Left kidney (tissue), 1 donor: ENCODE measurements at regions not wholly inside any gene's neighbourhood (a gene's known extent, or its start where the extent isn't known, plus 50 kb on each side); places are given as distances from the start of the nearest gene placed in this dataset.
"Not testable (repeated sequence)": the region's sequence is repeated elsewhere in the genome, so short reads cannot be mapped to it uniquely, and the experiment has no call there.

Source experiments
- DNase-seq: peaks from one replicate; pipeline ENCODE4 v3.0.0-alpha.2; 2013

DNA sequence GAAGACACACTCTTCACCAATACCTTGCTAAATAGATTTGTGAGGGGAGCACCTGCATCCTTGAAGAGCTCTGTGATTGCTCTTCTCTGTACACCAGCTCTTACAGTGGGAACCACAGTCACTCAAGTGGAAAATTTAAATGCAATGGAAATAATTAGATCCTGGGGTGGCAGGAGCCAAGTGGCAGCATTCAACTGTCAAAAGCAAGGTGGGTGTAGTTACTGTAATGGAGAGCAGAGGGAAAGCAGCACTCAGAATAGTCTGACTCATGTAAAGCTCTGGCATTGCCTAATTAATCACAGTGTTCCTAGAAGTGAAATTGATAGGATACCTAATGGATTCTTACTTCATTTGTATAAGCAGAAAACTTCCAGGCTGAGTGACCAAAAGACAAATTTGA is 245.8 kb downstream of the KCNE4 start:
- no peak for DNase-seq

DNA sequence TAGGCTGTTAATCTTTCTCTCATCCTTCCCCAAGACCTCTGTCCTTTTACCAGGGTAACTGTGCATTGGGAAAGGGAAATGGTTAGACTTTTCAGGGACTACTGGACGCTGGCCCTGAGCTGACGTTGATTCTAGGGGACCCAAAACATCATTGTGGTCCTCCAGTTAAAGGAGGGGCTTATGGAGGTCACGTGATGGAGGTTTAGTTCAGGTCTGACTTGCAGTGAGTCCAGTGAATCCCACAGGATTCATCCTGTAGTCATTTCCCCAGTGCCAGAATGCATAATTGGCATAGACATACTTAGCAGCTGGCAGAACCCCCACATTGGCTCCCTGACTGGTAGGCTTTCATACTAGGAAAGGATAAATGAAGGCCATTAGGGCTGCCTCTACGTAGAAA is 246.3 kb downstream of the KCNE4 start:
- DNase-seq = not testable (repeated sequence)

DNA sequence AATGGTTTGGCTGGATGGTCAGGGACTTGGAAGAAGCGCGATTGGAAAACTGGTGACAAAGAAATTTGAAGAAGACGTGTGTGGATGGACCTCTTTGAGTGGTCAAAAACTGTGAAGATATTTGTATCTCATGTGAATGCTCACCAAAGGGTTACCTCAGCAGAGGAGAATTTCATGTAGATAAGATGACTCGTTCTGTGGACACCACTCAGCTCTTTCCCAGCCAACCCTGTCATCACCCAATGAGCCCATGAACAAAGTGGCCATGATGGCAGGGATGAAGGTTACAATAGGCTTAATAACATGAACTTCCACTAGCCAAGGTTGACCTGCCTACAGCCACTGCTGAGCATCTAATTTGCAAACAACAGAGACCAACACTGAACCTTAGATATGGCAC is 248.3 kb downstream of the KCNE4 start:
- no peak for DNase-seq

DNA sequence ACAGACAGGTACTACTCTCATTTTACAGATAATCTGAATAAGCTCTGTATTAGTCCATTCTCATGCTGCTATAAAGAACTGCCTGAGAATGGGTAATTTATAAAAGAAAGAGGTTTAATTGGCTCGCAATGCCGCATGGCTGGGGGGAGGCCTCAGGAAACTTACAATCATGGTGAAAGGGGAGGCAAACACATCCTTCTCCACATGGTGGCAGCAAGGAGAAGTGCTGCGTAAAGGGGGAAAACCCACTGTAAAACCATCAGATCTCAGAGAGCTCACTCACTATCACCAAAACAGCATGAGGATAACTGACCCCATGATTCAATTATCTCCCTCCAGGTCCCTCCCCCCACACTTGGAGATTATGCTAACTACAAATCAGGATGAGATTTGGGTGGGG is 254.4 kb downstream of the KCNE4 start:
- no peak for DNase-seq

DNA sequence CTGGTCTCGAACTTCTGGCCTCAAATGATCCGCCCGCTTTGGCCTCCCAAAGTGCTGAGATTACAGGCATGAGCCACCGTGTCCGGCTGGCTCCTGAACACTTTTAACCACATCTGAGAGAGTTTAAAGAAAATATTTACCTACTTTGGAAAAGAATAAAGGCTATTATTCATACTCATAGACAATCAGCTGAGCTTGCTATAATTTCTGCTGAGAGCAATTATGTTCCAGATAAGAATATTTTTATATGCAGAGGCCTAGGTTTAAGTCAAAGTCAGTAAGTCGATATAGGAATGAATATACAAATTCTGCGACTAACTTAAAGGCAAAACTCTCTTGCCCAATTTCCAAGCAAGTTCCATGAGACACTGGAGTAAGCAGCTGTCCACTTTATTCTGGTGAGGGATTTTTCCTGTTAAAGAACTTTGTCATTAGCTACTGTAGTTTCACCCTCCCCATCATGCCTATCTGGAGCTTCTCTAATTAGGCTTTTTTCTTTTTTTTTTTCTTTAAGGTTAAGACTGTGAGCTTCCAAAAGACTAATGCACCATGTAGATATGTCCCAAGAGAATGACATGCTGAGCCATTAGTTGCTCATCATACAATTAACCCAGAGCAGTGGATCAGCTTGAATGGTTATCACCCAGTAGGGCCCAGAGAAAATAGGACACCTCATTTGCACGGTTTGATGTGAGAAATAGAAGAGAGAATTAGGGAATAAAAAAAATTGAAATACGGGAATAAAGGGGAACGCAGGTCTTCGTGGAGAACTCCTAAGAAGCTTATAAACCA is 260.1 kb downstream of the KCNE4 start:
- DNase-seq = no peak

DNA sequence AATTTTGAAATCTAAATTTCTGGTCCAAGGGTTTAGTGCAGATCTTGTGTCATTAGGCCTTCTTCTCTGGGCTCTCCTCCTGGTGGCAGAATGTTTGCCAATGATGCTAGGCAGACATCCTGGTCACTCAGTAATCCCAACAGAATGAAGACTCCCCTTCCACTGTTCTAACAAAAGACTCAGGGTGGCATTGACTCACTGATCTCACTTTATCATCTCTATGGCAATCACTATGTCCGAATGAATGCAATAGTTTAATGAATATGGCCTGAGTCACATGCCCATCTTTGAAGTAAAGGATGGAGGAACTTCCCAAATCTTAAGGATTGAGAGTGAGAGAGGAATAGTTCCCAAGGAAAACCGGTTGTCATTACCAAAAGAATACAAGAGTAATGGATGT is 261.1 kb downstream of the KCNE4 start:
- DNase-seq = no peak

DNA sequence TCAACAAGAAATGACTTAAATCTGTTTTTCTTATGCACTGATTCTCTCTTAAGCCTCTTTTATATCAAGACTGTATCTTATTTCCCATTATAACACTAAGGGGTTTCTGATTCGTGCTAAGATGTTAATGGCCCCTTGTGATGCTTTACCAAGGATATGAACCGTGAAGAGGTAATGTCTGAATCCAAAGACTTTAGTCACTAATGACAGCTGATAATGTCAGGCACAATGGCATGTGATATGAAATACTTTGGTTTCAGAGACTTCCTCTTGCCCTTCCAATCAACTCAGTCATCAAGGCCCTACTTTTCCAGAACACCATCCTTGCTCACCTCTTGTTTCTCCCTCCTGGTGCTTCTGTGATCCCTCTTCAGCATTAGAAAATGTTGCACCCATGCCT is 262.8 kb downstream of the KCNE4 start:
- no peak for DNase-seq

DNA sequence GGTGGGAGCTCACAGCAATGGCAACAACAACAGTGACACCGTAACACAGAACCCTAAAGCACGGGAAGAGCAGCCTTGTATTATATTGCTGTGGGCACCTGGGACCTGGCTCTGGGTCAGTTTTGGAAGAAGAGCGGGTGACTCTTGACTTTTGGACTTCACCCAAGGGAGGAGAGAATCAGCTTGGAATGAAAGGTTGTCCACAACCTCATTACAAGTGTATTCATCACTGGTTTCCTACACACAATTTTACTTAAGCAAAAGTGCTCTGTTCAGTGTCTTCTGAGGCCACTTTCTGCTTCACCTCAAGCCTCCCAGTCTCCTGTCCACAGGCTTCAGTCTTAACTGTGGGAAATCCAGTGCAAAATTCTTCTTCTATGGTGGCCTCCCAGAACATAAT is 263.8 kb downstream of the KCNE4 start:
- no peak for DNase-seq

DNA sequence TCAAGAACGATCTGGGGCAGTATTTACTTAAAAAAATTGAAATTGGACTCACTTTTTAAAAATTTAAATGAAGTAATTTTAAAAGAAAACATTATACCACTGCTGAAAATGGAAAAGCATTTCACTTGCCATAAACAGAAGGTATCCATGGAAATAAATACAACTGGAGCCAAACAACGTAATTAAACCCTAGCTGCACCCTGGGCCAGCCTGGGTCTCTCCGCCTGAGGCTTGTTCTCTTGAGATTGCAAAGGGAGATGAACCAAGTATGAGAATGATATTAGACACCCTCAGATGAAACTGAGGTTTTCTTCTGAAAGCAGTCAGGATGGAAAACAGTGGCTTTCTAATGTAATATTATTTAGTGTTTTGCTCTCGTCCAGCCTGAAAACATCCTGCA is 264.4 kb downstream of the KCNE4 start:
- DNase-seq = no peak

DNA sequence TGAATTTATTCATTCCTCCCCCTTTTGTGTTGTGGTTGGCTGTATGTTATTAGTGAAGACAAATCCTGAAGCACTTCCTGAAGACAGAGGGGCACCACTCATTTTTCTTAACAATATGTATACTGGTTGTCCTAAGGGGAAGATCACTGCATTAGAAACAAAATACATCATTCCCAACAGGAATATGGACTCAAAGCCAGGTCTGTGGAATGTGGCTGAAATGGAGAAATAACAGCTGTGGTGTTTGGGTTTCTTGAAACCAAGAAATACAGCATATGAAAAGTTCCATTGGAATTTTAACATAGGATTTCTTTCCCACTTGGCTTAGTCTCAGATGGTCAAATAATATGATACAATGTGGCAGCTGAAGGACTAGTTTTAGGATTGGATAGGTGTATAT is 267.6 kb downstream of the KCNE4 start:
- no peak for DNase-seq

DNA sequence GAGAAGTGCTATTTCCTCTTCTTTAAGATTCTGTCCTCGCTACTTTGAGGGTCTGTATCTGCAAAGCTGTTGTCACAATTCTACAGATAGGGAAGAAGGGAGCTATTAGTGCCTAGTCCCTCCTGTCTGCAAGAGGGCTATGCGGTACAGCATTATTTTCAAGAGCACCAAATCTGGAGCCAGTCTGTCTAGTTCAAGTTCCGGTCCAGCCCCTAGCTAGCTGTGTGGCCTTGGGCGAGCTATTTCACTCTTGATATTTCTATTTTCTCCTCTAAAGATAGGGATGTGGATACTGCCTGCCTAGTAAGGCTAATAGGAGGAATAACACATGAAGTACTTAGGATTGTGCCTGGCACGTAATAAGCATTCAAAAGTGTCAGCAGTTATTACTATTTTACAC is 272.4 kb downstream of the KCNE4 start:
- DNase-seq = no peak

DNA sequence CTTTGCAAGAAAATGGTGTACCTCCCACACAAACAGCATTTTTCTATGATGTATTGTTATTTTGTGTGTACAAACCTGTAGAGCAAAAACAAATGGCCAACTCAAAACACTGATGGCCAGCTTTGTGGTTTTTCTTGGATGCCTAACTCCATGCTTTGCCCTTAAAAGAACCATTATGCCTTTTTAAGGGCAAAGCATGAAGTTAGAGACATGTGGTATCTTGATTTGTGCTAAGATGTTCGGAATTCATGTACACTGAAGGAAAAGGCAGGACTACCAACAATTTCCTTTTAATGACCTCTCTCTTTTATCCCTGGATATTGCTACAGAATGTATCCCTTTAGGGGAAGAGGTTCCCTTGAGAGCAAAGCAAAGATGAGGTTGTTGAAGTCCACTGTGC is 273.6 kb downstream of the SCG2 start:
- no peak for DNase-seq

DNA sequence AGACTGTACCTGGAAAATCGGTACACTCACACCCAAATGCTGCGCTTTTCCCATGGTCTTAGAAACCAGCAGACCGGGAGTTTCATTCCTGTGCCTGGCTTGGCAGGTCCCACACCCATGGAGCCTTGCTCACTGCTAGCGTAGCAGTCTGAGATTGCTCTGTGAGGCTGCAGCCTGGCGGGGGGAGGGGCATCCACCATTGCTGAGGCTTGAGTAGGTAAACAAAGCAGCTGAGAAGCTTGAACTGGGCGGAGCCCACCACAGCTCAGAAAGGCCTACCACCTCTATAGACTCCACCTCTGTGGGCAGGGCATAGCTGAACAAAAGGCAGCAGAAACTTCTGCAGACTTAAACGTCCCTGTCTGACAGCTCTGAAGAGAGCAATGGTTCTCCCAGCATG is 271.4 kb downstream of the SCG2 start:
- not testable (repeated sequence) for DNase-seq

DNA sequence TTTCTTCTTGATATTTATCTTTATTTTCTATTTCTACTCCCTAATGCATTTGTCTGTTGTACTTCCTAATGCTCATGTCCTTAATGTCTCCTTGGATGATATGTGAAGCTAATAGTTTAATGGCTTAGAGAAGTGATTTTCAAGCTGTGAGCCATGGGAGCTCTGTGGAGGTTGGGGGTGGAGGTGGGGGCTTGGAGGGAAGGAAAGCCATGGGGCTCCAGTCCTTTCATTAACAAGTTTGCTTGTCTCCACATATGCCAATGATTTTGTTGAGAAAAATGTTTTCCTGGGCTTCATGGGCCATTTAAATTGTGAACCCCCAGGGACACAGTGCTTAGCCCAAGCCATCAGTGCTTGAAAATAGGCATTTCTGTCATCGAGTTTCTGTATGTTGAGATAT is 264.1 kb downstream of the SCG2 start:
- no peak for DNase-seq

DNA sequence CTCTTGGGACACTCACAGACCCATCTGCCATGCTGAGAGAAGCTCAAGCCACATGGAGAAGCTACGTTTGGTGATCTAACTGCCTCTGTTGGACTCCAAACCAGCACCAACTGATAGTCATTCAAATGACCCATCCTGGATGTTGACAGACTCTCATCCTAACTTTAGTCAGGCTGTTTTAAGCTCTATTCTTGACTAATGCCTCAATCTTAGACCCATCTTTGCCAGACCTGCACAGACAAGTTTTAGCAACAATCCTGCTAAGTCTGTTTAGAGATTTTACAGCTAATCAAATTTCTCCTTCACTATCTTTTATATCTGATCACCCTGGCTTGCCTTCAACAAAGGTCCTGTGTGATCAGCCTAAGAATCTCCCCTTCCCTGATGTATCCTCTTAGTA is 245.1 kb downstream of the SCG2 start:
- DNase-seq = no peak

DNA sequence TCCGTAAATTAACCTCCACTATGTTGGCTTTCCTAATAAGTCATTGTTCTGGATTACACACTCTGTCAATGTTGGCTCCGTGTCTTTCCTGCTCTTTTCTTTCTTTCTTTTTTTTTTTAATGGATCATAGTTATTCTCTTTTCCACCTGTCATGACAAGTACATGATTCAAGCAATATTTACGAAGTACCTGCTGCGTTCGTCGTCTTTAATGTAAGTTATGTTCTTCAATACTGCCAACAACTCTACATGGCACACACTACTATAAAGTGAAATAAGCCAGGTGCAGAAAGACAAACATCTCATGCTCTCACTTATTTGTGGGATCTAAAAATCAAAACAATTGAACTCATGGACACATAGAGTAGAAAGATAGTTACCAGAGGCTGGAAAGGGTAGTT is 239.1 kb downstream of the SCG2 start:
- no peak for DNase-seq

DNA sequence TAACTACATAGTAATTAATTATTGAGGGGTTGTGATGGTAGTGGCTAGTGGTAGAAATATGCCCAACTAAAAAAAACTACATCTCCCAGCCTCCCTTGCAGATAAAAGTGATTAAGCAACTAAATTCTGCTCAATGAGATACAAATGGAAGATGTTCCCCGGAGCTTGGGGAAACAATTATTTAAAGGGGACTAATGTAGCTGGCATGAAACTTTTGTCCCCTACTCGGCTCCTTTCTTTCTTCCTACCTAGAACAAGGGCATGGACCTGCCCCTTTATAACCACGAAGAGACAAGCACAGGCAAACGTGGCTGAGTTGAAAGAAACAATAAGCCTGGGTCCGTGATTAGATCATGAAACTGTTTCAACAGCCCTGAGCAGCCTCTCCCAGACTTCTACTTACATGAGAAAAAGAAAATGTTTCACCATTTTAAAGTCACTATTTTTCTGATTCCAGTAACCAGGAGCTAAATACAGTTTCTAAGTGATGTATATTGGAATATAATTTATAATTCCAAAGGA is 236.9 kb downstream of the SCG2 start:
- no peak for DNase-seq

DNA sequence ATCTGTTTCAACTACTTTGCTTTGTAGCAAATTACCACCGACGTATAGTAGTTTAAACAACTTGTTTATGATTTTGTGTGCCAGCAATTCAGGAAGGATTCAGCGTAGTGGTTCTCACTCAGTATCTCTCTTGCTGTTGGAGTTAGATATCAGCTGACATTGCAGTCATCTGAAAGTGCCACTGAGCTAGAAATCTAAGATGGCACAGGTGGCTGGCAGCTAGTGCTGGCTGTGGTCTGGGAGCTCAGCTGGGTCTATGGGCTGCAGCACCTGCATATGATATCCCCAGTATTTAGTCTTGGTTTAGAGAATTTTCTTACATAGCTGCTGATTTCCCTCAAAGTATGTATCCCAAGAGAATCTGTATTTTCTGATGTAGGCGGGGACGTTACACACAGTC is 235.6 kb downstream of the SCG2 start:
- no peak for DNase-seq

DNA sequence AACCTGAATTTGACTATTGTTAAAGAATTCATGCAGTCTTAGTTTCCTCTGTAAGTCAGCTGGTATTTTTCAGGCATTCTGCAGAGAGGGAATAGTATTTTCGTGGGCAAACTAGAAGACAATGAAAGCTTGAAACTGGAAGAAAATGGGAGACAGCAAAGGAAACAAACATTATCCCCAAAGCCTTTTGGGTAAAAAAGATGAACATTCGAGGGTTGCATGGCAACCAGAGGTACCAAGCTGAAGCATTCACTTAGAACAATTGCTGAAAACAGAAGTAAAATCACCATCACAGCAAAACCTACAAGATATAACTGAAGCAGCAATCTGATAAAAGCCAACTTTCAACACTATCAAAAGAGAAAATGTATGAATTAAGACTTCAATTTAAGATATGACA is 233.7 kb downstream of the SCG2 start:
- no peak for DNase-seq

DNA sequence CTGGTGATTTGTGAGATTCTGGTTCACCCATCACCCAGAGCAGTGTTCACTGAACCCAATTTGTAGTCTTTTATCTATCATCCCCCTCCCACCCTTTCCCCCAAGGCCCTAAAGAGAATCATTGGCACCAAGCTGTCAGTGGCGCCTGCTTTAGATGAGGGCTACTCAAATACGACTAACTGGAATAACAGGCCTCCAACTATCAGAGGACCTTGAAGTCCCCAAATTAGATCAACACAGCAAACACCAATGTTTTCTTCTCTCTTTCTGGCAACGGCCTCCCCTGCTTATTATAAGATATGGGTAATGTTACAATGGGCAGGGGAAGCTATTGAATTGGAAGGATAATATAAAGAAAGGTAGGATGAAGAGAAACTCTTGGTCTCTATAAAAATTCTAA is 232.3 kb downstream of the SCG2 start:
- no peak for DNase-seq

DNA sequence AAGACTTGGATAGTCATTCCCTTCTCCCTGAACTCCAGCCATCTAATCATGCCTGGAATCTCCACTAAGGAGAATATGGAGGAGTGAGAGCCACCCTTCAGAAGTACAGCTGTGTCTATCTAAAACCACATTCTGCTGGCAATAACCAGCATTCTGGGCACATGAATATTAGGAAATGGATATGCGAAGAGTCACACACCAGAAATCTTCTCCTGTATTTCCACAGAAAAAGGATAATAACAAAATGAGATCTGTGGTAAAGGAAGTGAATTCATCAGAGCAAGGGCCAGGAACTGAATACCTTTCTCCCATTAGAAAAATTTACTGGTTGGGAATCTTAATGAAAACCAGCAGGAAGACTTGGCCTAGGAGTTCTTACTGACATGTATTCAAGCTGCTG is 218.8 kb downstream of the SCG2 start:
- no peak for DNase-seq

DNA sequence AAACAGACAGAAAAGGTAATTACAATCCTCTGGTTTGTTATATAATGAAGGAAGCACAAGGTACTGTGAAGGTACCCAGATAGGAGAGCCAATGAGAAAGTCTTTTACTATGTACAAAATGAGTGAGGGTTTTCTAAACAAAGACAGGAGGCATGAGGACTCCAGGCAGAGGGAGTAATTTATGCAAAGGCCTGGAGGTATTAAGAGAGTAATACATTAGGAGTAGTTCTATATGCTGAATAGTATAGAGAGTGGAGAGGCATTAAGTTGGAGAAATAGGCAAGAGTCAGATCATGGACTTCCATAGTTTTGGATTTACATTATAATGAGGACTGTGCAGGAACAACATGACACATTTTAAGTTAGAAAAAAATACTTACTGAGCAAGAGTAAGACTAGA is 216.0 kb downstream of the SCG2 start:
- no peak for DNase-seq

DNA sequence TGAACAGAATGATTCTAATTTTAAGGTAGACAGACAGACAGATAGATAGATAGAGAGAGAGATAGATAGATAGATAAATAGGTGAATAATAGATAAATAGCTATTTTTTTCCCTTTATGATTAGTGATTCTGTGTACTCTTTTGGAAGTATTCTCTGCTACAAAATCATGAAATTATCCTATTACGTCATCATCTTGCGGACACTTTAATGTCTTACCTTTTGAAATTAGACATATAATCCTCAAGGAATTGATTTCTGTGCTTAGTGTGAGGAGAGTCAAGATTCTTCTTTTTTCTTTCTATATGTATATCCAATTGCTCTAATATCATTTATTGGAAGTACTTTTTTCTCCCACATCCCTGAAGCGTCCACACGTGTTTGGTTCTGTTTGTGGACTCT is 215.2 kb downstream of the SCG2 start:
- DNase-seq = no peak

DNA sequence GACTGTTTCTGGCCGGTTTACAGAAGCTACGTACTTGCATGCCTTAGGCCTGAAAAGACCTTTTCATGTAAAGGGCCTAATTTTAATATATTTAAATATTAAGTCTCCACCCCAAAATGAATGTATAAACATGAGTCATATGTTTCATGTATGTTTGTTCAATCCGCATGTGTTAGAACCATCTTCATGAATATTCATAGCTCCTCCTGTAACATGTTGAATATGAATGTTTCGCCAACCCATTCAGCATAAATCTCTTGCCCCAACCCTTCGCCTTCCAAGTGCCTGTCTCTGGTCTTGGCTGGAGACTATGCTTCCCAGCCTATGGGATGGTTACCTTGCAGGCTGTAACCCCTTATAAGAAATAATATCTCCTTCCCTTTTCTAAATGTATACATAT is 212.5 kb downstream of the SCG2 start:
- DNase-seq = no peak

DNA sequence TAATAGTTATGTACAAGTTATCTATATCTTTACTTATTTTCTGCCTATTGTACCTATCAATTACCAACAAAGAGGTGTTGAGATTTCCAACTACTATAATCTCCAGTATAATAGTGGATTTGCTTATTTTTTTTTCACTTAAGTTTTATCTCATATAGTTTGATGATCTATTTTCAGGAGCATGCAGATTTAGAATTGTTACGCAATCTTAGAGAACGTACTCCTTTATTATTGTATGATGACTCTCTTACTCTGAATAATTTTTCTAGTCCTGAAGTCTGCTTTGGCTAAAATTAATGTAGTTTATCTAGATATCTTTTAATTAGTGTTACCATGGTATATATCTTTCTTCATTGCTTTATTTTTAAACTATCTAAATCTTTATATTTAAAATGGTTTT is 205.2 kb downstream of the SCG2 start:
- no peak for DNase-seq
